Adrenal gland (tissue), 9 donors: ENCODE measurements at regions not wholly inside any gene's neighbourhood (a gene's known extent, or its start where the extent isn't known, plus 50 kb on each side); places are given as distances from the start of the nearest gene placed in this dataset.

Experiments used
- DNase-seq, 7 donors: peaks; one replicate each; pipeline ENCODE4 v3.0.0-alpha.2; 2019 to 2020
- H3K27ac ChIP-seq, 5 donors: fragments of 200-600 bp; sonication (generic) in 4 of 5; 1 replicate in 3 of 5; 2 replicates in 2 of 5; pipeline versions ENCODE4 v1.5.1 to v1.8.0; 2016 to 2020; ENCODE audit warnings: mild to moderate bottlenecking in 1 of 5
- H3K27me3 ChIP-seq: fragments of 200-600 bp; 2 replicates; pipeline ENCODE4 v1.8.0; 2021
- H3K36me3 ChIP-seq, 2 donors: fragments of 200-600 bp; replicated peaks in 1 of 2; 1 replicate in 1 of 2; 2 replicates in 1 of 2; pipeline versions ENCODE4 v1.5.1 to v1.8.0; 2018 to 2022
- H3K4me1 ChIP-seq, 2 donors: fragments of 200-600 bp; replicated peaks in 1 of 2; 1 replicate in 1 of 2; 2 replicates in 1 of 2; pipeline versions ENCODE4 v1.5.1 to v1.8.0; 2018 to 2021
- H3K4me3 ChIP-seq, 4 donors: fragments of 200-600 bp; sonication (generic) in 3 of 4; one replicate each; pipeline ENCODE4 v1.5.1; 2016 to 2018
- H3K9me3 ChIP-seq, 3 donors: fragments of 200-600 bp; sonication (generic) in 1 of 3; replicated peaks in 1 of 3; 1 replicate in 2 of 3; 2 replicates in 1 of 3; pipeline versions ENCODE4 v1.5.1 to v1.8.0; 2016 to 2021
- POLR2A ChIP-seq, 2 donors: fragments of 450-650 bp; IDR thresholded peaks; one replicate each; pipeline ENCODE4 v1.6.1; 2017; ENCODE audit warnings: antibody characterized with exemption in 2 of 2, mild to moderate bottlenecking in 2 of 2, moderate library complexity in 1 of 2
- WGBS, 4 donors: extraction: QIAGEN DNeasy Blood & Tissue Kit in 2 of 4; methylation state at CpG; one replicate each; pipeline versions ENCODE4 v1.1.5 to v1.1.7; 2013 to 2017; 5-methylcytosine and 5-hydroxymethylcytosine counted together
- intact Hi-C, 2 donors: fragments of 100-400 bp; cut with DNase I; formaldehyde crosslinking; loops; one replicate each; pipeline versions ENCODE4 v1.14.1 to v1.15.0; 2022 to 2023
- TF ChIP-seq, protein P1 (sequence below), 6 experiments: fragments of 450-650 bp in 4 of 6; fragments of 200-600 bp in 2 of 6; sonication (generic) in 1 of 6; IDR thresholded peaks; 1 replicate in 5 of 6; 2 replicates in 1 of 6; pipeline versions ENCODE4 v1.5.1 to v1.8.0; 2016 to 2021; ENCODE audit warnings: antibody characterized with exemption in 6 of 6, mild to moderate bottlenecking in 2 of 6, moderate library complexity in 1 of 6
- donor health status: healthy with polysubstance abuse.
- donor health status: Bipolar disorder and iron deficiency.
- donor health status: DM: yes; HTN: yes; CAD: no.
- donor health status: DM: no; HTN: no; CAD: no.
- donor health status: DM: no; HTN: no; CAD: no.

DNA sequence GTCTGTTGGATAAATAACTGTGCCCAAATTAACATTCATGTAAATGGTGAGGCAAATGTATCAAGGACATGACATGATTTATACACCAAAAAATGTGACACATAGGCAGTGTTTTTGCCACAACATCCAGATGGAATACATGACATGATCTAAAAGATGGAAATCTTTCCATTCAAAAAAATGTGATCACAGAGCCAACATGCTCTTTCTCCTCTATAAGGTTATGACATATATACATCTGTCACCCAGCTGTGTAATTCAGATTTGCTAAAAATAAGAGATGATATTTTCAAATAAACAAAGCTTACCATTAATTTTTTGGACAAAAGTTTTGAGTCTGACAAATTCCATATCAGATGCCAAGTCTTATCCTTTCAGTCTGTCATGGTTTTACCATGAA is 95.5 kb upstream of the COL3A1 start:
- DNase-seq = no peak
- Histone ChIP-seq H3K36me3 (no peaks in the 10 kb centered on the region), H3K9me3 (peaks cover 0 to 3% (median 0%) of the 10 kb centered on the region in 3 donors), H3K4me3 (no peak overlapping the region), H3K27me3 (no peaks in the 10 kb centered on the region), H3K27ac (no peak overlapping the region), H3K4me1 (no peaks in the 10 kb centered on the region)
- intact Hi-C loops = no loop called here
- no peak for TF ChIP-seq POLR2A (IDR thresholded peaks at IDR 0.05)
- TF ChIP-seq, protein P1, sequence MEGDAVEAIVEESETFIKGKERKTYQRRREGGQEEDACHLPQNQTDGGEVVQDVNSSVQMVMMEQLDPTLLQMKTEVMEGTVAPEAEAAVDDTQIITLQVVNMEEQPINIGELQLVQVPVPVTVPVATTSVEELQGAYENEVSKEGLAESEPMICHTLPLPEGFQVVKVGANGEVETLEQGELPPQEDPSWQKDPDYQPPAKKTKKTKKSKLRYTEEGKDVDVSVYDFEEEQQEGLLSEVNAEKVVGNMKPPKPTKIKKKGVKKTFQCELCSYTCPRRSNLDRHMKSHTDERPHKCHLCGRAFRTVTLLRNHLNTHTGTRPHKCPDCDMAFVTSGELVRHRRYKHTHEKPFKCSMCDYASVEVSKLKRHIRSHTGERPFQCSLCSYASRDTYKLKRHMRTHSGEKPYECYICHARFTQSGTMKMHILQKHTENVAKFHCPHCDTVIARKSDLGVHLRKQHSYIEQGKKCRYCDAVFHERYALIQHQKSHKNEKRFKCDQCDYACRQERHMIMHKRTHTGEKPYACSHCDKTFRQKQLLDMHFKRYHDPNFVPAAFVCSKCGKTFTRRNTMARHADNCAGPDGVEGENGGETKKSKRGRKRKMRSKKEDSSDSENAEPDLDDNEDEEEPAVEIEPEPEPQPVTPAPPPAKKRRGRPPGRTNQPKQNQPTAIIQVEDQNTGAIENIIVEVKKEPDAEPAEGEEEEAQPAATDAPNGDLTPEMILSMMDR (IDR thresholded peaks at IDR 0.05) = no peak

DNA sequence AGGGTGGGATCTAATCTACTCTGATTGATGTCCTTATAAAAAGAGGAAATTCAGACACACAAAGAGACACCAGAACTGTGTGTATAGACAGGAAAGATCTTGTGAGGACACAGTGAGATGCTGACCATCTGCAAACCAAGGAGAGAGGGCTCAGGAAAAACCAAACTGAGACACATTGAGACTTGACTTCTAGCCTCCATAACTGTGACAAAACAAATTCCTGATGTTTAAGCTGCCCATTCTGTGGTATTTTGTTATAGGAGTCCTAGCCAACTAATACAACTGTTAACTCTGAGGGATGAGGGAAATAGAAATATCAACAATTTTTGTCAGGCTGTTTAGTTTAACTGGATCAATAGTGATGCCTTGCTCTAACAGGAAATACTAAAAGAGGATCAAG is 93.4 kb upstream of the COL3A1 start:
- Histone ChIP-seq H3K4me3 (no peak overlapping the region), H3K27me3 (no peaks in the 10 kb centered on the region), H3K4me1 (no peaks in the 10 kb centered on the region), H3K9me3 (peaks cover 0 to 3% (median 0%) of the 10 kb centered on the region in 3 donors), H3K27ac (no peak overlapping the region), H3K36me3 (no peaks in the 10 kb centered on the region)
- no peak for TF ChIP-seq POLR2A (IDR thresholded peaks at IDR 0.05)
- TF ChIP-seq, protein P1 (IDR thresholded peaks at IDR 0.05) = no peak
- no peak for DNase-seq
- intact Hi-C loops = no loop called here

- H3K27ac ChIP-seq = no peak overlapping the region
- intact Hi-C loops = no loop called here
- no peak overlapping the region for H3K4me3 ChIP-seq
- H3K27me3 ChIP-seq = no peaks in the 10 kb centered on the region
- TF ChIP-seq POLR2A (IDR thresholded peaks at IDR 0.05) = no peak
- TF ChIP-seq, protein P1 (IDR thresholded peaks at IDR 0.05) = no peak
- H3K4me1 ChIP-seq = no peaks in the 10 kb centered on the region
- peaks cover 0 to 3% (median 0%) of the 10 kb centered on the region in 3 donors for H3K9me3 ChIP-seq
- DNase-seq = no peak
- WGBS, 4 donors = 63 to 95% (median 74%) methylated on average over 1 of the region's 1 CpG
- no peaks in the 10 kb centered on the region for H3K36me3 ChIP-seq
These were observed 92.7 kb upstream of the COL3A1 start for GRCh38 chr2:188881434-188881833.

DNA sequence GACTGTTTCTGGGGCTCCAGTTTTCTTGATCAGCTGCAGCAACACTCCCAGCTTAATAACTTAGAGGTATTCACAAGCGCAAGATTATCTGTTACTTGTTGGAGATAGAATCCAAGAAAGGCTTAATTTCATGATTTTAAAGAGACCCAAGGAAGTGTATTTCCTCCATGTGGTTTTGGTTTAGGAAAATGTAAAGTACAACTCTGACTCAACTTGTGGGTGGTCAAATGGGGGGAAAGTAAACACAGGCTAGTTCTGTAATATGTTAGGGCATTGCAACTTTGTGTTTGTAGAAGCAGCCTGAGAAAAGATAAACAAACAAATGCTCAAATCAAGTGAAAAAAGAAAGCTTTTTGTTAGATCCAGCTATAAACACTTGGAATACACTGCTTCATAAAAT is 90.1 kb upstream of the COL3A1 start:
- Histone ChIP-seq H3K4me3 (no peak overlapping the region), H3K36me3 (no peaks in the 10 kb centered on the region), H3K27me3 (no peaks in the 10 kb centered on the region), H3K4me1 (no peaks in the 10 kb centered on the region), H3K27ac (no peak overlapping the region), H3K9me3 (no peaks in the 10 kb centered on the region)
- 54 to 74% (median 71%) methylated on average over 1 of the region's 1 CpG for WGBS, 4 donors
- intact Hi-C loops = no loop called here
- DNase-seq = no peak
- TF ChIP-seq POLR2A (IDR thresholded peaks at IDR 0.05) = no peak
- TF ChIP-seq, protein P1 (IDR thresholded peaks at IDR 0.05) = no peak
